Adipose tissue (tissue), 3 donors: ENCODE measurements at regions not wholly inside any gene's neighbourhood (a gene's known extent, or its start where the extent isn't known, plus 50 kb on each side); places are given as distances from the start of the nearest gene placed in this dataset.

Experiments used
- H3K27ac ChIP-seq: one replicate; pipeline ENCODE4 v1.5.1; 2013; ENCODE audit warnings: low read depth, low read length
- WGBS, 3 donors: extraction: QIAGEN DNeasy Blood & Tissue Kit; methylation state at CpG; one replicate each; pipeline ENCODE4 v1.1.7; 2013; 5-methylcytosine and 5-hydroxymethylcytosine counted together
- donor health status: healthy with polysubstance abuse.
- donor health status: Bipolar disorder and iron deficiency.
- donor health status: healthy.

DNA sequence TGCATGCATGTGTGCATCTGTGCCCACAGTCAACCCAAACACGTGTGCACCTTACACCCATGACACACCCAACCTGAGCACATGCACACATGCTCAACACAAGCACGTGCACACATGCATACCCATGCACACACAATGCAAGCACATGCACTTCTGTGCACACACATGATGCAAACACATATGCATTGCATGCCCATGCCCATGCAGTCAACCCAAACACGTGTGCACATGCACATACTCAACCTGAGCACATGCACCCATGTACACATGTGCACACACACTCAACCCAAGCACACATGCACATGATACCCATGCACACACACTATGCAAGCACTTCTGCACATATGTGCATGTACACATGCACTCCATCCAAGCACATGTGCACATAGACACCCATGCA, 84.5 kb upstream of the FAM20C start:
- no peak overlapping the region for H3K27ac ChIP-seq
- 83 to 89% (median 87%) methylated on average over 3 of the region's 3 CpGs for WGBS, 3 donors

DNA sequence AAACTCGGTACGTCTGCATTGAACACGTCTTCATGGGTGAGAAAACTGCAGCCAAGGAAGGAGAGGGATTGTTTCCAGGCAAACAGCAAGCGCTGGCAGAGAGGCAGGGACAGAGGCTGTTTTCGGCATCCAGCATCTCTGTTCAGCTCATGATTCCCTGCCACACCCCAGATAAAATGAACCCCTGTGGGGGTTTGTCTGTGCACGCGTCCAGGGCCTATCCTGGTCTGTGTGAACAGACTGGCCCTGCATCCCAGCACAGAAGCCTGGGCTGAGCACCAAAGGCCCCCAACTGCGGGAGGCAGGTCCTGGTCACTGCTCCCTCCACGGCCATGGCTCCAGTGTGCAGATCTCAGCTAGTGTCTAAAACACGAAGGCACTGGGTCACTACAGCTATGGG, 83.3 kb upstream of the FAM20C start:
- WGBS, 3 donors = 57 to 86% (median 67%) methylated on average over 10 of the region's 10 CpGs
- H3K27ac ChIP-seq = no peak overlapping the region

DNA sequence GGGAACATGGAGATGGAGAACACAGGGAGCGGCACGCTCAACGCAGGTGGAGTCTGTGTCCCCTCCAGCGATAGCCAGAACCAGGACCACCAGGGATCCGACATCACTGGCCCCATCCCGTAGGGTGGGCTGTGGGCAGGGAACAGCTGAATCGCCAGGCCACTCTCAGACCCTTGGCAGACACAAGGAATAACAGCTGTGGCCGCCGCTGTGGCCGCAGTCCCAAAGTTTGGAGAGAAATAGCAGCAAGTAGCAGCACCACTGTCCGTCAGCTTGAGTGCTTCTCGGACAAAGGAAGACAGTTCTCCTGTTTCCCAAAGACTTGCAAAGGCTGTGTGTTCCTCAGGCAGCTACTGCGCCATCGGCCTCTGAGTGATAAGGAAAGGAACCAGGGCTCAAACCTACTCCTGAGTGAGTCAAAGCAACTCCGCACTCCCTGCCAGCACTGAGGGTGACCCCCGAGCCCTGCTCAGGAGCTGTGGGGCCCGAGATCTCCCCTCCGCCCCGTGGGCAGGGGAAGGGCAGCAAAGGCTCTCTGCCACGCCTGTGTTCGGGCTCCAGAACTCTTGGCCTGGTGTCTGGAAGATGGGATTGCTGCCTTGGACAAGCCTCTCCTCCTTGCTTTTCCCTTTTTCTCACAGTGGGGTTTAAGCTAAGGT, 82.3 kb upstream of the FAM20C start:
- WGBS, 3 donors = 83 to 90% (median 86%) methylated on average over 21 of the region's 21 CpGs

DNA sequence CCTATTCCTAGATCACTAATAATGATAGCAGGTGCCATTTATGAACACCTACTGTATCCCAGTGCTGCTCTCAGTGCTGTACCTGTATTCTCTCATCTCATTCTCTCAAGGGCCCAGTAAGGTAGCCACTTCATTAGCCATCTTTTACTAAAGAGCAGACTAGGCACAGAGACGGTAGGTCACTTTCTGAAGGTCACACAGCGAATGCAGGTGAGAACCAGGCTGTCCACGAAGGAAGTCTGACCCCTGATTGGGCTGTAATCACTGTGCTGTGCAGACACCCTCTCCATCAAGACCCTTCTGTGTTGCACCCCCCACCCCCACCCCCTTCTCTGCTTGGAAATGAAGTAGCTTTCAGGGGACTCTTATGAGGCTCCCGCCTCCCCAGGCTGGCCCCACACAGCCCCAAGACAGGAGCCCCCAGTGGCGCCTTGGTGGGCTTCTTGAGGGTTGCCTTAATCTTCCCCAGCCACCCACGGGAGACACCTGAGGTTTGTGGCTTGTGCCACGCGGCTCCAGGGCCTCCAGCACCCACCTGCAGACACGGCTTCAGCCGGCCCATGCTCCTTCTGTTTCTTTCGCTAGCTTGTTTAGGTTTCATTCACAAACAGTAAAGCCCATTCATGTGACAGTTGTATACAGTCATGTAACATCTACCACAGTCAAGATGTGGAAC, 81.7 kb upstream of the FAM20C start:
- H3K27ac ChIP-seq = no peak overlapping the region
- WGBS, 3 donors = 72 to 92% (median 88%) methylated on average over 11 of the region's 11 CpGs

More for the DNA sequence above, 82.3 kb upstream of the FAM20C start:
- no peak overlapping the region for H3K27ac ChIP-seq

DNA sequence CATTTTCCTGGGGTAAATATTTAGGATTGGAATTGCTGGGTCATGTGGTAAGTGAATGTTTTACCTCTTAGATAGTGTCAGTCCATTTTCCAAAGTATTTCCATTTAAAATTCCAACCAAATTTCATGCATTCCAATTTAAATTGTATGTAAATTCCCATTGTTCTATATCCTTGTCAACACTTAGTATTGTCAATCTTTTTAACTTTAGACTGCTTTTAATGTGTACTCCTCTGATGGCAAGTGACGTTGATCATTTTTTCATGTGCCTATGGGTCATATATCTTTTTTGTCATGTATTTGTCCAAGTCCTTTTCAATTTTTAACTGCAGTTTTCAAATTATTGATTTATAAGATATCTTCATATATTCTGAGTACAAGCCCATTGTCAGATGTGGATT, 80.8 kb upstream of the FAM20C start:
- no peak overlapping the region for H3K27ac ChIP-seq
- WGBS, 3 donors = 78 to 93% (median 90%) methylated on average over 1 of the region's 1 CpG

DNA sequence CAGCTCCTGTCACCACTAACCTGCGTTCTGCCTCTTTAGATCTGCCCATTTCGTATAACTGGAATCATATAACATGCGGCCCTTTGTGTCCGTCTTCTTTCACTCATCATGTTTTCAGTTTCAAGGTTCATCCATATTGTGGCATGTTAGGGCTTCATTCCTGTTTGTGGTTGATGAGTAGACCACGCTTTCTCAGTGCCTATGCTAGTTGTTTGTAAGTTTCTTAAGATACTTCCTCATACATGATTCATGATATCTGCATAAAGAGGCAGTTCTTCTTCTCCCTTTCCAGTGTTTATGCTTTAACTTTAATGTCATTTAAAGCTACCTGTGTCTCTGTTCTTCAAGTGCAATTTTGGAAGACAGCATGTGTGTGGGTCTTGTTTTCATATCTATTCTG, 79.5 kb upstream of the FAM20C start:
- H3K27ac ChIP-seq = no peak overlapping the region
- 72 to 93% (median 75%) methylated on average over 5 of the region's 5 CpGs for WGBS, 3 donors

DNA sequence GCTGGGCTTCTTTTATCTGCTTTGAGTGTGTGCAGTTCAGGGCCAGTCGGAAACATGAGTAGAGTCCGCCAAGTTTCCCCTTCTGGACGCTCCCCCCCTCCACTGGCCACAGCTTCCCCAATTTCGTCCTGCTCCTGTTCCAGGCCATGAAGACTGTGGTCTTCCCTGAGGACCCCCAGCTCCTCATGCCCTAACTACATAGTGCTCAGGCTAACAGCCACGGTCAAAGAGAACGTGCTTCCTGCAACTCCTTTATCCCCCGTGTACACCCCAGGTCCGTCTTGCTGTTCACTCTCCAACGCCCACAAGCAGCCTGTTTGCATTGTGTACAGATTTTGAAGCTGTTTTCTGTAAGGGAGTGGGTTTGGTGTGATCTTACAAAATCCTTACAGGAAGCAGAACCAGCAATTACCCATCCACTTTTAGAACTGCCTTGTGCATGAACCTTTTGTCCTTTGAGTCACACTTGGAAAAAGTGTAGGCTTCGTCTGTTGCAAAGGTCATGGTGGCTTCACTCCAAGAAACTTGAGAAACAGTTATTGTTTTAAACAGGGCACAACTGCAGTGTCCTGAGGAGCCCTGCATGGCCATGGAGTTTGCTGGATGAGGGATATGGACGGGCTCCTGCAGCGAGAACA, 77.0 kb upstream of the FAM20C start:
- no peak overlapping the region for H3K27ac ChIP-seq
- 41 to 73% (median 42%) methylated on average over 12 of the region's 12 CpGs for WGBS, 3 donors

DNA sequence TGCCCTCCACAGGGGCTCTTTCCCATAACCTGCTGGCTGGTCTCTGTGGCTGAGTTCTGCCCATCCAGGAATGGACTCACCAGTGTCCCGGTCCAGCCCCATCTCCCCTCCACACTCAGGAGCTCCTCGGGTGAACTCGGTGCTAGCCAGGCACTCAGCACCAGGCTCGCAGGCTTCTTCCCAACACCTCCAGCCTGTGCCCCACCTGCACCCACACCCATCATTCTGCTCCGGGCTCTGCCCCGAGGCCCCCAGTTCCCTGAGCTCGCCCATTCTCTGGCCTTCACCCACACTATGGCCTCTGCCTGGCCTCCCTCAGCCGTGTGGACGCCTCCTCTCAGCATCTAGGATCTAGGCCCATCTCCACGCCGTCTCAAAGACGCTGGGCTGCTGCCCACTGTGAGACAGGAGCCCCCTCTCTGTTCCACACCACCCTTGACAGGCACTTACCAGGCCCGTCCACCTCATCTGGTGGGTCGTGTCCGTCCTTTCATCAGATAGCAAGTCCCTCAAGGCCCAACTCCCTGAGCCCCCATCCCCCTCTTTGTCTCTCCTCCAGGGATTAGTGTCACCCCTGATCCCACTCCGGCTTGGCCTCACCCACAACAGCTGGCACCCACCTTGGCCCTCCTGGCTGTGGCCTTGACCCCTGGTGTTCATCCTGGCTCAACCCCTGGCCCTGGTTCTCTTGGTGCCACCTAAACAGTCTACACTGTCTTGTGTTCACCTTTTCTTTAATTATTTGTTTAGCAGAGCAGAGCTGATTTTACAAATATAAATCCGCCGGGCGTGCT, 76.0 kb upstream of the FAM20C start:
- 88 to 96% (median 96%) methylated on average over 19 of the region's 19 CpGs for WGBS, 3 donors
- H3K27ac ChIP-seq = no peak overlapping the region

DNA sequence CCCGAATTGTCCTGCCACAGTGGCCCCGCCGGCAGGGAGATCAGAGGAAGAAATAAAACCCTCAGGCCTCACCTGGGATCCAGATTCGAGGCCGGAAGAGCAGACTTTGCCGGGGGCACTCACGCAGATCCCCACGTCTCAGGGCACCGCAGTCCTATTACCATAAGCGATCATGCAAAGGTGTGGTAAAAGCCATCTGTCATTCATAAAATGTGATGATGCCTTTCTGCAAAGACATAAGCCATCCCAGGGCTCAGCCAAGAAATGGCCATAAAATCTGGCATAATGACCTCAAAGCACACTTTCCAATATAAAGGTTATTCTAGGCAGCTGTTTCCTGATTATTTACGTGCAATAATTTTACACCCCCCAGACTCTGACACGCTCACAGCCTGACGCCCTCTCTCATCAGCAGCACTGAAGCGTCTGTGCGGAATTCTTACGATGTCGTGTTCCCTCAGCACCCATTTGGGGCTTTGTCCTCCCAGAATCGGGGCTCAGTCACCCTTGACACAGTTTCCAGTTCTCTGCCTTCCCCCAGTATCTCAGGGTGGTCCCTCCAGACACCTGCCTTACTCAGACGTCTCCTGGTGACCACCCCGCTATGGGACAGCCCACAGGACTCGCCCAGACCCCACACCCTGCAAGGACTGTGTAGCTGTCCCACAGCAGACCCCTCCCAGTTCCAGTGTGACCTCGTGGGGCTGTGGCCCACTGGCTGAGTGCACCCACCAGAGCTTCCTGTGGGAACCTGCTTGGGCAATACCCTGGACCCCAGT, 74.3 kb upstream of the FAM20C start:
- 82 to 86% (median 85%) methylated on average over 12 to 20 of the region's 22 CpGs for WGBS, 3 donors
- H3K27ac ChIP-seq = no peak overlapping the region

DNA sequence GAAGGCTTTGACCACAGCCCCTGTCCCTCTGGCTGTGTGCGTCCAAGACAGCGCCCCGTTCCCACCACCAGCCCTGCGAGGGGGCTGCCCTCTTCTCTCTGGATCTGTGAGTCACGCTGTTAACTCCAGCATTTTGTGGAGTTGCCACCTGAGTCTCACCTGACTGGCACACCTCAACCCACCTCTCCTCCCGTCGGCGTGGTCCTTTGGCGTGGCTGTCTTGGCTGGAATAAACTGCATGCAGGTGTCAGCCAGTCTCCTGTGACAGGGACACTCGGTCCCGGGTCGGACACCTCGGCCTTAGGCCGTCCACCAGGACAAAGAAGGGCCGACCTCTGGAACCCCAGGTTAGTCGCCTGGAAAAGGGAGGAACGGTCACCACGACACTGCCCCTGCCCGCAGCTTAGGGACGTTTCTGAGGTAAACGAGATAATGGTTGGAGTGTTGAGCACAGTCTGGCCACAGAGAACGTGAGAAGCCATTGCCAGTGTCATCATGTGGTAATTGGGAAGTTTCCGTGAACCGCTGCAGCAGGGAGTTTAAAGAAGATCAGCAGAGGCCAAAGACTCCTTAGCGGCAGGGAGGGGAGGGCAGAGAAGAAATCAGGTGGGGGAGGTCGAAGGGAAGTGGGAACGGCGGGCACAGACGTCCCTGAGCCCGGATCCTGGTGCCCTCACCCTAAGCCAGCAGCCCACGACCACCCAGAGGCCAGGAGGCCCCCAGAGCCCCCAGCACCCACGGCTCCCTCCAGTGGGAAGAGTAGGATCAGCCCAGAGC, 73.6 kb upstream of the FAM20C start:
- H3K27ac ChIP-seq = no peak overlapping the region
- WGBS, 3 donors = 68 to 86% (median 69%) methylated on average over 30 to 32 of the region's 32 CpGs

DNA sequence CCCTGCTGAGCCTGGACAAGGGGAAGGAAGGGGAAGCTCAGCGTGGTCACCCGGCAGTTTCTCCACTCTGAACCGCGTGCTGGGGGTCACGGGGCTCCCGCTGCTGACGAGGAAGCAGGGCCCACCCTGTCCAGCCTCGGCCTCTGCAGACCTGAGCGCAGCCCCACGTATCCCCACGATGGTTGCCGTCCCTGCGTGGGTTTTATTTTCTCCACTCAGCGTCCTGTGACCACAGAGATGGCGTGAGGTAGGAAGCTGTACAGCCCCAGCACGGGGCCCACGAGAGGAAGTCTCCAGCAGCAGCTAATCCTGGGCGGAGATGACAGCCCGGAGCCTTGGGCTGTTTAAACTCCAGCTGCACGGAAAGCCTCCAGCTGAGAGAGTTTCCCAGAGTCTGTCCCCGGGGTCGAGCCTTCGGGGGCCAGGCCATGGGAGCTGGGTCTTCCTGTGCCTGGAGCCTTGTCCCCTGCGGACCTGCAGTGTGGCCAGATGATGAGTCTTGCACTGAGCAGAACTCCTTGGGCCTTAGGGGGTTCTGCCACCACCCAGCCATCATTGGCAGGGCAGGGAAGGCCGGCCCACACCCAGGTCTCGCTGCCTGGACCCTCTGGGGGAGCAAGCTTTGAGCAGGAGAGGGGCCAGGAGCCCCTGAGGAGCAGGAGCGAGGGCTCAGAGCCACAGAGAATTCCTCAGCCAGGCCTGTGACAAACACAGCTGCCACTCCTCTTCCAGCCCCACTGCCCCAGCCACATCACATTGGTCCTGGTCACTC, 72.8 kb upstream of the FAM20C start:
- 27 to 66% (median 30%) methylated on average over 26 to 27 of the region's 27 CpGs for WGBS, 3 donors
- H3K27ac ChIP-seq = no peak overlapping the region

DNA sequence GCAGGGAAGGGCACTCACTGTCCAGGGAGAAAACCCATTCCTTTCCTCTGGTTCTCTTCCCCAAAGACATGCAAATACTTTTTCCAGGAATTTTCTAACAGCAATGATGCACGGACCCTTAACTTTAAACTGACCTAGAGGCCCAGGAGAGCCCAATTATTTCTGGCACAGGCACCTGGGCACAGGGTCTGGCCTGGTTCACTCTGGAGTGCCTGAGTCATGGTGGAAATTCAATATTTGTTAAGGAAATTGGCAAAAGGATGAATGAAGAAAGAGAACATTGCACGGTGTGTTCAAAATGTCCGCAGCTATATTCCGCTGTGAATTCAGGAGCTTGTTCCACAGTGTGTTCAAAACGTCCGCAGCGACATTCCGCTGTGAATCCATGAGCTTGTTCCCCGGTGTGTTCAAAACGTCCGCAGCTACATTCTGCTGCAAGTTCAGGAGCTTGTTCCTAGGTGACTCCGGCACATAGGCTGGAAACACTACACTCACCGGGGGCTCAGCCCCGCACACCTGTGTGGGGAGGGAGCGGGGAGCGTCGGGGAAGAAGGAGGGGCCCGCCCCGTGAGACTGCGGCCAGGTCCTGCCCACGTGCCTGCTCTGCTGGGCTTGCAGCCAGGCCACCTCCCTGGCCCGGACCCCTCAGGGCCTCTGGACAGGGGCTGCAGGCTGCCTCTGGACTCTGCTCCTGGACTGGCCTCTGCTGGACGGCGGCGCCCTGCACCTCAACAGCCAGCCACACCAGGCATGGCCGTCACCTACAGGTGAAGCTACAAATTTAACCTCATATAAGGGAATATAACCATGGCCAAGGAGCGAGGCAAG, 72.0 kb upstream of the FAM20C start:
- WGBS, 3 donors = 58 to 85% (median 83%) methylated on average over 27 of the region's 27 CpGs
- H3K27ac ChIP-seq = no peak overlapping the region

DNA sequence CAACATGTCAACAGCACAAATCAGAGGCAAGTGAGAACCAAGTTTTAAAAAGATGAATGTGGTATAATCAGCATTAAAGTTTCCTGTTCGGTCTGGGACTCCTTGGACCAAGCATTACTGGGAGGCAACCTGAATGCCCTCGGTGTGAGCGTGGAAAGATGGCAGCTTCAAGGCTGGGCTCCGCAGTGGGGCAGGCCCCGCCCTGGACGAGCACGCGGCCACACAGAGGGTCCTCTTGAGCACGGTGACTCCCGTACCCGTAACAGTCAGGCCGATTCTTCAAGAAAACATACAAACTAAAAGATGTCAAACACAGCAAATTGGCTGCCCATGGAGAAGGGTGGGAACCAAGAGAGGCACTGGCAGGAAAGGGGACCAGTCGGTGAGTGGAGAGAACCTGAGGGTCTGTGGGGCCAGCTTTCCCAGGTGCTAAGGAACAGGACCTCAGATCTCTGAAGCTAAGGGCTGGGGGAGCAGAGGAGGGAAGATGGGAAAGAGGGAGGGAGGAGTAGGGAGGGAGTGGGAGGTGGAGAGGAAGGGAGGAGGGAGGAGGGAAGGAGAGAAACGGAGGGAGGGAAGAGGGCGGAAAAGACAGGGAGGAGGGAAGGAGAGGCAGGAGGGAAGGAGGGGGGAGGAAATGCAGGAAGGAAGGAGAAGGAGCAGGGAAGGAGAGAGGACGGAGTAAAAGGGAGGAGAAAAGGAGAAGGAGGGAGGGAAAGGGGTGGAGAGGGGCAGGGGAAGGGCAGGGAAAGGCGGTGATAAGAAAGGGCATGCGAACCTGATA, 71.2 kb upstream of the FAM20C start:
- WGBS, 3 donors = 71 to 76% (median 75%) methylated on average over 18 of the region's 18 CpGs
- H3K27ac ChIP-seq = no peak overlapping the region

DNA sequence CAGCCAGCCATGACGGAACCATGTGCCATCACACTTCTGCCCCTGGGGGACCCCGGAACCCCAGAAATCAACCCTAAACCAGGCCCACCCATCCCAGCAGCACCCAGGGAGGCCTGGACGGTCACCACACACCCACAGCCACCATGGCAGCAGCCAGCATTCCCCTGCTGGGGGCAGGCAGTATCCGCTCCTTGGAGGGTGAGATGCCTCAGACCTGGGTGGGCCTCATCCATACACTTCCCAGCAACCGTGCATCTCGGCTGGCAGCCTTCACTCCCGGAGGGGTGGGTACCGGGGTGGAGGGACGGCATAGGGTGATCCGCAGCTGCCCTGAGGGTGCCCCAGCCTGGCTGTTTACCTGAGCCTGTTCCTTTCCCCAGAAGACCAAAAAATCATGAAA, 69.1 kb upstream of the FAM20C start:
- H3K27ac ChIP-seq = no peak overlapping the region
- 85 to 97% (median 96%) methylated on average over 10 of the region's 10 CpGs for WGBS, 3 donors

DNA sequence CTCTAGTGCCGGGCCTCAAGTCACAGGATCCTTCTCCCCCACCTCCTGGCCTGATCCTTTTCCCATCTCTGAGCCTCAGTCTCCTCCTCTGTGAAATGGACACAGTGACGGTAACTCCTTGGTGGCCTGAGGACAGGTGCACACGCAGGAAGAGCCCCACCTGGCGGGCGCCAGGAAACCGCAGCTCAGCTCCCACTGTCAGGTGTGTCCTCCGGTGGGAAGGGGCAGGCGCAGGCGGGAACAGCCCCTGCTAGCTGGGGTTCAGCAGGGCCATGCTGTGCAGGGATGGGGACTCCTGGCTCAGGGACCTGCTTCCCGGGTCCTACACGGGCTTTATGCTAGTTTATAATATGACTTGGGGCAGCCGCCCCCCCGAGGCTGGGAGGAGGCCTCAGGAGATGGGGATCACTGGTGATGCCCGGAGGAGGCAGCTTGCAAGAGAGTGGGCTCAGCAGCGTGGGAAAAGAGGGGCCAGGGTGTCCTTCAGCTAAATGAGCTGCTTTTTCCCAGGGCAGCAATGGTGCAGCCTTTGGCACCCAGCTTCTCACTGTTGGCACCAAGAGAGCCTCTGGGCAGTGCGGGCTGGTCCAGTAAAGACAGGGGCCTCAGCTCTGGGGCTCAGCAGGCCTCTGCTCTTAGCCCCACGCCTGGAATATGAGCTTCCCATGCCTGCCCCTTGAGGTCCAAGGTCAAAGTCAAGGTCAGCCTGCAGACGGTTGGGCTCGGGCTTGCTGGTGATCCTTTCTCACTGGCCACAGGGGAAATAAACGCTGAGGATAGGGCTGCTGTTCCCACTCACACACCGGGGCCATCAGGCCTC, 68.0 kb upstream of the FAM20C start:
- no peak overlapping the region for H3K27ac ChIP-seq

More for the DNA sequence above, 68.0 kb upstream of the FAM20C start:
- 72 to 84% (median 77%) methylated on average over 20 to 21 of the region's 21 CpGs for WGBS, 3 donors
